CD4-positive, alpha-beta T cell treated with Interleukin-2 at 100 ng/mL for 4 hours (primary cell): ENCODE measurements at regions not wholly inside any gene's neighbourhood (a gene's known extent, or its start where the extent isn't known, plus 50 kb on each side); places are given as distances from the start of the nearest gene placed in this dataset.
"Not testable (repeated sequence)": the region's sequence is repeated elsewhere in the genome, so short reads cannot be mapped to it uniquely, and the experiment has no call there.

Experiments used
- DNase-seq: peaks from one replicate; pipeline ENCODE4 v3.0.0-alpha.2; 2020; ENCODE audit warnings: low spot score

GRCh38 chr6:104676679-104677078, 183.0 kb downstream of the HACE1 start:
- not testable (repeated sequence) for DNase-seq

- DNase-seq = not testable (repeated sequence)
These were observed 184.6 kb downstream of the HACE1 start for GRCh38 chr6:104675161-104675560.

- not testable (repeated sequence) for DNase-seq
These were observed 186.6 kb downstream of the HACE1 start for GRCh38 chr6:104673078-104673477.

- not testable (repeated sequence) for DNase-seq
These were observed 188.2 kb downstream of the HACE1 start for GRCh38 chr6:104671591-104671891.

- peak; percentile 22 for DNase-seq
These were observed 188.7 kb downstream of the HACE1 start for GRCh38 chr6:104670834-104671590.

- DNase-seq = no peak
These were observed 190.2 kb downstream of the HACE1 start for GRCh38 chr6:104669483-104669882.

- DNase-seq = no peak
These were observed 203.5 kb downstream of the HACE1 start for GRCh38 chr6:104656235-104656634.

GRCh38 chr6:104653781-104654180, 205.9 kb downstream of the HACE1 start:
- DNase-seq = no peak

- DNase-seq = no peak
These were observed 211.4 kb downstream of the HACE1 start for GRCh38 chr6:104648347-104648746.

- DNase-seq = no peak
These were observed 214.9 kb downstream of the HACE1 start for GRCh38 chr6:104644848-104645247.

GRCh38 chr6:104642871-104643270, 216.8 kb downstream of the HACE1 start:
- no peak for DNase-seq

GRCh38 chr6:104640761-104641160, 219.0 kb downstream of the HACE1 start:
- no peak for DNase-seq

- no peak for DNase-seq
These were observed 219.5 kb downstream of the HACE1 start for GRCh38 chr6:104640150-104640700.

- no peak for DNase-seq
These were observed 220.1 kb downstream of the HACE1 start for GRCh38 chr6:104639668-104640067.

- no peak for DNase-seq
These were observed 220.9 kb downstream of the HACE1 start for GRCh38 chr6:104638841-104639290.

GRCh38 chr6:104633125-104633524, 226.6 kb downstream of the HACE1 start:
- no peak for DNase-seq

- no peak for DNase-seq
These were observed 227.1 kb downstream of the HACE1 start for GRCh38 chr6:104632588-104632987.

GRCh38 chr6:104630955-104631354, 228.8 kb downstream of the HACE1 start:
- no peak for DNase-seq

- DNase-seq = no peak
These were observed 229.2 kb downstream of the HACE1 start for GRCh38 chr6:104630522-104630921.

GRCh38 chr6:104629826-104630225, 229.9 kb downstream of the HACE1 start:
- DNase-seq = no peak

- no peak for DNase-seq
These were observed 234.2 kb downstream of the HACE1 start for GRCh38 chr6:104625536-104625935.

- no peak for DNase-seq
These were observed 236.5 kb downstream of the HACE1 start for GRCh38 chr6:104623052-104623690.

GRCh38 chr6:104621396-104621795, 238.3 kb downstream of the HACE1 start:
- no peak for DNase-seq
